H9 (cell line): ENCODE measurements at regions not wholly inside any gene's neighbourhood (a gene's known extent, or its start where the extent isn't known, plus 50 kb on each side); places are given as distances from the start of the nearest gene placed in this dataset.

Experiments used
- DNase-seq: peaks from one replicate; pipeline ENCODE4 v3.0.0-alpha.2; 2017
- H2AFZ ChIP-seq: one replicate; pipeline ENCODE4 v1.6.1; 2013; ENCODE audit warnings: mild to moderate bottlenecking, low read length, control low read depth, moderate library complexity
- H2AK5ac ChIP-seq: 2 replicates; pipeline ENCODE4 v1.6.1; 2013; ENCODE audit warnings: low read length, control low read depth, mixed read lengths; ENCODE audit not compliant: insufficient read length
- H2BK120ac ChIP-seq: one replicate; pipeline ENCODE4 v1.6.1; 2013; ENCODE audit warnings: low read depth, mild to moderate bottlenecking, low read length, control low read depth, inconsistent platforms; ENCODE audit not compliant: poor library complexity, severe bottlenecking
- H2BK12ac ChIP-seq: 2 replicates; pipeline ENCODE4 v1.6.1; 2013; ENCODE audit warnings: low read length, control low read depth, mixed read lengths, low read depth; ENCODE audit not compliant: insufficient read length
- H2BK15ac ChIP-seq: 2 replicates; pipeline ENCODE4 v1.6.1; 2013; ENCODE audit warnings: low read depth, low read length, control low read depth
- H2BK20ac ChIP-seq: one replicate; pipeline ENCODE4 v1.6.1; 2013; ENCODE audit warnings: low read depth, mild to moderate bottlenecking, low read length, control low read depth, inconsistent platforms; ENCODE audit not compliant: poor library complexity, severe bottlenecking
- H2BK5ac ChIP-seq: 2 replicates; pipeline ENCODE4 v1.6.1; 2013; ENCODE audit warnings: low read length, control low read depth, mixed read lengths; ENCODE audit not compliant: insufficient read length
- H3K14ac ChIP-seq: 2 replicates; pipeline ENCODE4 v1.6.1; 2013; ENCODE audit warnings: low read length, control low read depth; ENCODE audit not compliant: insufficient read depth
- H3K18ac ChIP-seq: 2 replicates; pipeline ENCODE4 v1.6.1; 2013; ENCODE audit warnings: low read depth, mild to moderate bottlenecking, mixed read lengths, low read length, control low read depth; ENCODE audit not compliant: insufficient read length
- H3K23ac ChIP-seq: 2 replicates; pipeline ENCODE4 v1.6.1; 2013; ENCODE audit warnings: low read length, control low read depth, mixed read lengths, low read depth; ENCODE audit not compliant: insufficient read length
- H3K23me2 ChIP-seq: 2 replicates; pipeline ENCODE4 v1.6.1; 2013; ENCODE audit warnings: low read depth, mild to moderate bottlenecking, mixed read lengths, low read length, control low read depth; ENCODE audit not compliant: insufficient read length, poor library complexity, severe bottlenecking
- H3K27ac ChIP-seq: 2 replicates; pipeline ENCODE4 v1.5.1; 2013; ENCODE audit warnings: low read length, control low read depth, mixed read lengths, low read depth; ENCODE audit not compliant: insufficient read length
- H3K27me3 ChIP-seq: 2 replicates; pipeline ENCODE4 v1.6.1; 2013; ENCODE audit warnings: low read length, control low read depth, inconsistent platforms; ENCODE audit not compliant: insufficient read depth
- H3K4ac ChIP-seq: 2 replicates; pipeline ENCODE4 v1.6.1; 2013; ENCODE audit warnings: low read depth, mild to moderate bottlenecking, control low read depth, inconsistent platforms, low read length, moderate library complexity
- H3K4me1 ChIP-seq: 2 replicates; pipeline ENCODE4 v1.6.1; 2013; ENCODE audit warnings: low read length, control low read depth, inconsistent platforms; ENCODE audit not compliant: insufficient read depth
- H3K4me2 ChIP-seq: 2 replicates; pipeline ENCODE4 v1.6.1; 2013; ENCODE audit warnings: low read length, control low read depth, mixed read lengths; ENCODE audit not compliant: insufficient read length, insufficient read depth
- H3K56ac ChIP-seq: 2 replicates; pipeline ENCODE4 v1.6.1; 2013; ENCODE audit warnings: low read depth, mild to moderate bottlenecking, mixed read lengths, low read length, control low read depth; ENCODE audit not compliant: insufficient read length
- H3K79me1 ChIP-seq: 2 replicates; pipeline ENCODE4 v1.6.1; 2013; ENCODE audit warnings: low read depth, mild to moderate bottlenecking, moderate library complexity, low read length, control low read depth, inconsistent platforms; ENCODE audit not compliant: insufficient read depth, poor library complexity, severe bottlenecking
- H3K79me2 ChIP-seq: 2 replicates; pipeline ENCODE4 v1.6.1; 2013; ENCODE audit warnings: low read length, control low read depth, inconsistent platforms; ENCODE audit not compliant: insufficient read depth
- H3K9ac ChIP-seq: 2 replicates; pipeline ENCODE4 v1.6.1; 2013; ENCODE audit warnings: low read length, control low read depth, mixed read lengths; ENCODE audit not compliant: insufficient read length; ENCODE audit errors: extremely low read depth
- H3K9me3 ChIP-seq: one replicate; pipeline ENCODE4 v1.6.1; 2013; ENCODE audit warnings: low read depth, low read length, inconsistent platforms; ENCODE audit not compliant: control insufficient read depth
- H3T11ph ChIP-seq: one replicate; pipeline ENCODE4 v1.6.1; 2013; ENCODE audit warnings: mild to moderate bottlenecking, low read length, control low read depth, inconsistent platforms
- H4K20me1 ChIP-seq: one replicate; pipeline ENCODE4 v1.6.1; 2013; ENCODE audit not compliant: control insufficient read depth, insufficient read length, insufficient read depth
- H4K5ac ChIP-seq: 2 replicates; pipeline ENCODE4 v1.6.1; 2013; ENCODE audit warnings: low read depth, mild to moderate bottlenecking, mixed read lengths, low read length, control low read depth; ENCODE audit not compliant: insufficient read length
- H4K8ac ChIP-seq: replicated peaks from 2 replicates; pipeline ENCODE4 v1.6.1; 2013; ENCODE audit warnings: low read length, control low read depth, mixed read lengths, low read depth; ENCODE audit not compliant: insufficient read length
- H4K91ac ChIP-seq: 2 replicates; pipeline ENCODE4 v1.6.1; 2013; ENCODE audit warnings: low read depth, mild to moderate bottlenecking, moderate library complexity, mixed read lengths, low read length, control low read depth; ENCODE audit not compliant: insufficient read length
- H3K27ac Mint-ChIP-seq, 3 experiments: 2 replicates in 2 of 3; 3 replicates in 1 of 3; pipeline ENCODE4 v1.8.0; 2020 to 2021; ENCODE audit warnings: mixed read lengths in 3 of 3, mild to moderate bottlenecking in 1 of 3, moderate library complexity in 1 of 3
- H3K27me3 Mint-ChIP-seq: 2 replicates; pipeline ENCODE4 v1.8.0; 2021; ENCODE audit warnings: low read depth, mild to moderate bottlenecking, moderate library complexity, mixed read lengths
- H3K36me3 Mint-ChIP-seq, 3 experiments: 2 replicates in 2 of 3; 3 replicates in 1 of 3; pipeline ENCODE4 v1.8.0; 2020 to 2021; ENCODE audit warnings: low read depth in 3 of 3, mixed read lengths in 3 of 3; ENCODE audit not compliant: insufficient read depth in 1 of 3
- H3K4me1 Mint-ChIP-seq, 2 experiments: 2 replicates each; pipeline ENCODE4 v1.8.0; 2020; ENCODE audit warnings: mixed read lengths in 2 of 2
- H3K4me3 Mint-ChIP-seq, 2 experiments: 2 replicates in 1 of 2; 3 replicates in 1 of 2; pipeline ENCODE4 v1.8.0; 2020 to 2021; ENCODE audit warnings: mild to moderate bottlenecking in 2 of 2, mixed read lengths in 2 of 2, moderate library complexity in 1 of 2
- H3K9me3 Mint-ChIP-seq, 2 experiments: 2 replicates in 1 of 2; 3 replicates in 1 of 2; pipeline ENCODE4 v1.8.0; 2020; ENCODE audit warnings: mild to moderate bottlenecking in 2 of 2, mixed read lengths in 2 of 2, moderate library complexity in 1 of 2
- WGBS: extraction: QIAGEN DNeasy Blood & Tissue Kit; methylation state at CpG from one replicate; pipeline ENCODE4 v1.1.7; 2013; ENCODE audit warnings: missing lambda C conversion rate, low lambda C conversion rate, mixed read lengths; ENCODE audit not compliant: insufficient read length; ENCODE audit errors: extremely low coverage; 5-methylcytosine and 5-hydroxymethylcytosine counted together
- TF ChIP-seq, protein P1 (sequence below): fragments of 200-600 bp; sonication (generic); conservative IDR thresholded peaks from 3 replicates; pipeline ENCODE4 v1.8.0; 2021; ENCODE audit warnings: antibody characterized with exemption, mild to moderate bottlenecking

- no peak overlapping the region for H3K18ac ChIP-seq
- no peak overlapping the region for H3T11ph ChIP-seq
- no peak overlapping the region for H4K91ac ChIP-seq
- no peak for DNase-seq
- H2BK120ac ChIP-seq, result no peak overlapping the region
- no peak overlapping the region for H3K23ac ChIP-seq
- H3K4ac ChIP-seq, result no peak overlapping the region
- Mint-ChIP-seq H3K9me3 (no peaks in the 10 kb centered on the region), H3K4me3 (no peak overlapping the region), H3K4me1 (0 out of 4 replicates have a peak, but pooled peaks cover 0 to 3% of the 10 kb centered on the region in 2 experiments), H3K27me3 (no peaks in the 10 kb centered on the region), H3K36me3 (no peaks in the 10 kb centered on the region; a peak in 1 of 7 replicates), H3K27ac (no peak overlapping the region)
- no peak overlapping the region for H4K8ac ChIP-seq
- no peaks in the 10 kb centered on the region for H3K9me3 ChIP-seq
- no peak overlapping the region for H2BK20ac ChIP-seq
- H4K5ac ChIP-seq, result no peak overlapping the region
- no peak overlapping the region for H2AFZ ChIP-seq
- no peaks in the 10 kb centered on the region for H3K79me1 ChIP-seq
- no peak overlapping the region for H2BK12ac ChIP-seq
- no peak overlapping the region for H2AK5ac ChIP-seq
- H2BK5ac ChIP-seq, result no peak overlapping the region
- no peak overlapping the region for H3K27ac ChIP-seq
- no peak overlapping the region for H3K56ac ChIP-seq
- H3K4me2 ChIP-seq, result no peak overlapping the region
- TF ChIP-seq, protein P1, sequence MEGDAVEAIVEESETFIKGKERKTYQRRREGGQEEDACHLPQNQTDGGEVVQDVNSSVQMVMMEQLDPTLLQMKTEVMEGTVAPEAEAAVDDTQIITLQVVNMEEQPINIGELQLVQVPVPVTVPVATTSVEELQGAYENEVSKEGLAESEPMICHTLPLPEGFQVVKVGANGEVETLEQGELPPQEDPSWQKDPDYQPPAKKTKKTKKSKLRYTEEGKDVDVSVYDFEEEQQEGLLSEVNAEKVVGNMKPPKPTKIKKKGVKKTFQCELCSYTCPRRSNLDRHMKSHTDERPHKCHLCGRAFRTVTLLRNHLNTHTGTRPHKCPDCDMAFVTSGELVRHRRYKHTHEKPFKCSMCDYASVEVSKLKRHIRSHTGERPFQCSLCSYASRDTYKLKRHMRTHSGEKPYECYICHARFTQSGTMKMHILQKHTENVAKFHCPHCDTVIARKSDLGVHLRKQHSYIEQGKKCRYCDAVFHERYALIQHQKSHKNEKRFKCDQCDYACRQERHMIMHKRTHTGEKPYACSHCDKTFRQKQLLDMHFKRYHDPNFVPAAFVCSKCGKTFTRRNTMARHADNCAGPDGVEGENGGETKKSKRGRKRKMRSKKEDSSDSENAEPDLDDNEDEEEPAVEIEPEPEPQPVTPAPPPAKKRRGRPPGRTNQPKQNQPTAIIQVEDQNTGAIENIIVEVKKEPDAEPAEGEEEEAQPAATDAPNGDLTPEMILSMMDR, result no peak
- H4K20me1 ChIP-seq, result no peaks in the 10 kb centered on the region
- H3K9ac ChIP-seq, result no peak overlapping the region
- H2BK15ac ChIP-seq, result no peak overlapping the region
- no peak overlapping the region for H3K14ac ChIP-seq
- WGBS, result no CpG with 5 or more reads among the region's 6 CpGs
- no peaks in the 10 kb centered on the region for H3K23me2 ChIP-seq
- no peaks in the 10 kb centered on the region for H3K27me3 ChIP-seq
- H3K4me1 ChIP-seq, result no peaks in the 10 kb centered on the region
- no peaks in the 10 kb centered on the region for H3K79me2 ChIP-seq
These were observed 1306.0 kb upstream of the SLC10A2 start for GRCh38 chr13:104372095-104372655.
